Stimulated activated naive B cell treated with anti-CD40 and anti-IgM and Interleukin-4, amounts not matched to agents 10 μg/mL and 1 μg/mL and 100 μg/mL, for 72 hours (primary cell): ENCODE measurements at regions not wholly inside any gene's neighbourhood (a gene's known extent, or its start where the extent isn't known, plus 50 kb on each side); places are given as distances from the start of the nearest gene placed in this dataset.
A peak's percentile ranks its signal among the peaks of the same experiment; 100 is the strongest.
"Not testable (repeated sequence)": the region's sequence is repeated elsewhere in the genome, so short reads cannot be mapped to it uniquely, and the experiment has no call there.

ENCODE experiments used
- ATAC-seq, 2 donors: fragments of 150-1000 bp; cut with Tn5 transposase; replicated peaks; 2 replicates each; pipeline ENCODE4 v1.10.0; 2021; ENCODE audit warnings: moderate library complexity in 1 of 2
- DNase-seq: peaks from one replicate; pipeline ENCODE4 v3.0.0; 2021
- H3K27ac Mint-ChIP-seq: one replicate; pipeline ENCODE4 v1.8.0; 2022; ENCODE audit warnings: mild to moderate bottlenecking, mixed read lengths
- H3K27me3 Mint-ChIP-seq, 2 donors: one replicate each; pipeline ENCODE4 v1.8.0; 2022; ENCODE audit warnings: mixed read lengths in 2 of 2
- H3K36me3 Mint-ChIP-seq, 2 donors: one replicate each; pipeline ENCODE4 v1.8.0; 2022; ENCODE audit warnings: mixed read lengths in 2 of 2, mild to moderate bottlenecking in 1 of 2
- H3K4me1 Mint-ChIP-seq, 2 donors: one replicate each; pipeline ENCODE4 v1.8.0; 2022; ENCODE audit warnings: mixed read lengths in 2 of 2, mild to moderate bottlenecking in 1 of 2
- H3K4me3 Mint-ChIP-seq, 2 donors: one replicate each; pipeline ENCODE4 v1.8.0; 2022; ENCODE audit warnings: mild to moderate bottlenecking in 2 of 2, mixed read lengths in 2 of 2, moderate library complexity in 1 of 2
- H3K9me3 Mint-ChIP-seq, 2 donors: one replicate each; pipeline ENCODE4 v1.8.0; 2022; ENCODE audit warnings: mixed read lengths in 2 of 2, mild to moderate bottlenecking in 1 of 2

- Mint-ChIP-seq H3K4me1 (no peaks in the 10 kb centered on the region), H3K4me3 (no peak overlapping the region), H3K27me3 (peaks cover 5 to 9% of the 10 kb centered on the region in 2 donors), H3K9me3 (peaks cover 12 to 17% of the 10 kb centered on the region in 2 donors), H3K36me3 (peaks cover 5 to 13% of the 10 kb centered on the region in 2 donors), H3K27ac (no peak overlapping the region)
- ATAC-seq (no peak), DNase-seq (no peak)
These were observed 79.2 kb upstream of the STK39 start for GRCh38 chr2:168326572-168326971.

DNA sequence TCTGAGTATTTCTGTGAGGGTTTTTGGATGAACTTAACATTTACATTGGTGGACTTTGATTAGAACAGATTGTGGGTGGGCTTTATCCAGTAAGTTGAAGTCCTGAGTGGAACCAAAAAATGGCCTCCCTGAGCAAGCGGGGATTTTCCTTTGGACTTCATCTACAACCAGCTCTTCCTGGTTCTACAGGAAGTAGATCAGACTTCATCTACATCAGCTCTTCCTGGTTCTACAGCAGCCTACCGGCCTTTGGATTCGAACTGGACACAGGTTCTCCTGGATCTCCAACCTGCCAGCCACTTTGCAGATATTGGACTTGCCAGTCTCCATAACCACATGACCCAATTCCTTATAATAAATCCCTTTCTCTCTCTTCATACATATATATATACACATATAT, 79.9 kb upstream of the STK39 start:
- ATAC-seq (no peak), DNase-seq (no peak)
- H3K4me3 Mint-ChIP-seq: no peak overlapping the region
- H3K36me3 Mint-ChIP-seq: peaks cover 5 to 13% of the 10 kb centered on the region in 2 donors
- H3K27ac Mint-ChIP-seq: no peak overlapping the region
- H3K9me3 Mint-ChIP-seq: peaks cover 12 to 20% of the 10 kb centered on the region in 2 donors
- H3K4me1 Mint-ChIP-seq: no peaks in the 10 kb centered on the region
- peaks cover 5 to 9% of the 10 kb centered on the region in 2 donors for H3K27me3 Mint-ChIP-seq

DNA sequence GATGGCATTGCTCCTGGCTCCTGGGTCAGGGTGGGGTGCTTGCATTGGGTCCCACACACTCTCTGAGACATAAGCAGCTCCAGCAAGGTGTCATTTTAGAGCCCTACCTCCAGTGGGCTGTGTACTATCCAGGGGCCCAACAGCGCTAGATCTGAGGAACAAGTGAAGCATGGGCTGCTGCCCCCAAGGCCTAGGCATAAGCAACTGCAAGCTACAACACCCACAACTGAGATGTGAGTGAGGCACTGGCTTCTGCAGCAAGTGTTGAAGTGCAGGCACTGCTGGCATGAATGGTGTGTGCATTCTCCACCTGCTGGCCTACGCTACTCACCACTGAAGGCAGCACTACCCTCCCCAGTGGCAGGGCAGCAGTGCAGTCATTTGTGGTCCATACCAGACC, 81.0 kb upstream of the STK39 start:
- Mint-ChIP-seq H3K27ac (no peak overlapping the region), H3K36me3 (peaks cover 5 to 13% of the 10 kb centered on the region in 2 donors), H3K4me3 (no peak overlapping the region), H3K9me3 (peaks cover 12 to 20% of the 10 kb centered on the region in 2 donors), H3K27me3 (peaks cover 5 to 7% of the 10 kb centered on the region in 2 donors), H3K4me1 (no peaks in the 10 kb centered on the region)
- DNase-seq: no peak
- no peak for ATAC-seq

- H3K4me1 Mint-ChIP-seq: no peaks in the 10 kb centered on the region
- peaks cover 12 to 20% of the 10 kb centered on the region in 2 donors for H3K9me3 Mint-ChIP-seq
- no peak overlapping the region for H3K4me3 Mint-ChIP-seq
- DNase-seq: no peak
- no peak overlapping the region for H3K27ac Mint-ChIP-seq
- peaks cover 5 to 13% of the 10 kb centered on the region in 2 donors for H3K36me3 Mint-ChIP-seq
- H3K27me3 Mint-ChIP-seq: no peaks in the 10 kb centered on the region
- no peak for ATAC-seq
These were observed 83.4 kb upstream of the STK39 start for GRCh38 chr2:168330624-168331423.

DNA sequence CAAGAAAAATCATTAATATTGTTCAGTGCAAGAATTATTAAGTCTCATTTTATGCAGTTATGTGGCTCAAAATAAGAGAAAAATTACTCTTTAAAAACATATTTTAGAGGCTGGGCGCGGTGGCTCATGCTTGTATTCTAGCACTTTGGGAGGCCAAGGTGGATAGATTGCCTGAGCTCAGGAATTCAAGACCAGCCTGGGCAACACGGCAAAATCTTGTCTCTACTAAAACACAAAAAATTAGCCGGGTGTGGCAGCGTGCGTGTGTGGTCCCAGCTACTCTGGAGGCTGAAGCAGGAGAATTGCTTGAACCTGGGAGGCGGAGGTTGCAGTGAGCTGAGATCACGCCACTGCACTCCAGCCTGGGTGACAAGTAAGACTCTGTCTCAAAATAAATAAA, 87.9 kb upstream of the STK39 start:
- H3K27me3 Mint-ChIP-seq, DNase-seq, H3K4me3 Mint-ChIP-seq, H3K27ac Mint-ChIP-seq, H3K36me3 Mint-ChIP-seq, ATAC-seq: not testable (repeated sequence)
- Mint-ChIP-seq H3K4me1 (peaks cover 3 to 11% of the 10 kb centered on the region in 2 donors), H3K9me3 (peaks cover 8 to 10% of the 10 kb centered on the region in 2 donors)

DNA sequence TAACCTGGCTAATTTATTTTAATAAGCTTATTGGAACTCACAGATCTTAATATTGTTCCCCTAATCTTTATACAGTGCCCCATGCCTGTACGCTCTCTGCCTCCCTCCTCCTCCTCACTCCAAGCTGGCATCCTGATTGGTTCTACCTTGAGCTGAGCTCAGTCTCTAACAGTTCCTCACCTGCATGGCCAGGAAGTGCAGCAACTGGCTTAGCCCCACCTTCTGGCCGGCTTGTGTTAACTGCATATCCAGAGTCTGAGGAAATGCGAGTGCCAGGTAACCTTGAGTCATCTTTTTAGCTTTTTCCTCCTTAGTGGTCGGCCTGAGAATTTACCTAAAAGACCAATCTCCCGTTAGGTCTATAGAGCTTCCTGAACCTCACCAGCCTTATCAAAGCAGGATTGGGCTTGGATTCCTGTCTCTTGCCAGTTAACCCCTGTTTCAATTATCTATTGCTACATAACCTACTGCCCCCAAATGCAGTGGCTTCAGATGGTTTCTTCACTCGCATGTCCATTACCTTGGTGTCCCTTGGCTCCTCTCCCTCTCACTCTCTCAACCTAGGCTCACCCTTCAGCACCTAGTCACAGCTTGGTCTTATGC, 89.5 kb upstream of the STK39 start:
- DNase-seq: peak; percentile 4
- peak; percentile 80 to 83 for ATAC-seq
- peaks cover 3 to 11% of the 10 kb centered on the region in 2 donors for H3K4me1 Mint-ChIP-seq
- H3K27me3 Mint-ChIP-seq: no peaks in the 10 kb centered on the region
- H3K9me3 Mint-ChIP-seq: peaks cover 0 to 1% of the 10 kb centered on the region in 2 donors
- no peak overlapping the region for H3K27ac Mint-ChIP-seq
- H3K4me3 Mint-ChIP-seq: no peak overlapping the region
- H3K36me3 Mint-ChIP-seq: no peaks in the 10 kb centered on the region

- Mint-ChIP-seq H3K9me3 (no peaks in the 10 kb centered on the region), H3K36me3 (no peaks in the 10 kb centered on the region), H3K27ac (no peak overlapping the region), H3K4me1 (peaks cover 3 to 11% of the 10 kb centered on the region in 2 donors), H3K4me3 (no peak overlapping the region), H3K27me3 (no peaks in the 10 kb centered on the region)
- DNase-seq (no peak), ATAC-seq (no peak)
These were observed 90.9 kb upstream of the STK39 start for GRCh38 chr2:168338292-168338691.

- Mint-ChIP-seq H3K4me3 (no peak overlapping the region), H3K9me3 (no peaks in the 10 kb centered on the region), H3K27me3 (no peaks in the 10 kb centered on the region), H3K27ac (no peak overlapping the region), H3K36me3 (no peaks in the 10 kb centered on the region), H3K4me1 (peaks cover 3 to 11% of the 10 kb centered on the region in 2 donors)
- no peak for ATAC-seq
- no peak for DNase-seq
These were observed 91.5 kb upstream of the STK39 start for GRCh38 chr2:168338803-168339437.

- Mint-ChIP-seq H3K27ac (no peak overlapping the region), H3K4me1 (peaks cover 11 to 23% of the 10 kb centered on the region in 2 donors), H3K4me3 (no peak overlapping the region), H3K27me3 (no peaks in the 10 kb centered on the region), H3K9me3 (peaks cover 4% of the 10 kb centered on the region in 2 donors), H3K36me3 (peaks cover 0 to 4% of the 10 kb centered on the region in 2 donors)
- DNase-seq: no peak
- ATAC-seq: no peak
These were observed 93.5 kb upstream of the STK39 start for GRCh38 chr2:168340931-168341330.

DNA sequence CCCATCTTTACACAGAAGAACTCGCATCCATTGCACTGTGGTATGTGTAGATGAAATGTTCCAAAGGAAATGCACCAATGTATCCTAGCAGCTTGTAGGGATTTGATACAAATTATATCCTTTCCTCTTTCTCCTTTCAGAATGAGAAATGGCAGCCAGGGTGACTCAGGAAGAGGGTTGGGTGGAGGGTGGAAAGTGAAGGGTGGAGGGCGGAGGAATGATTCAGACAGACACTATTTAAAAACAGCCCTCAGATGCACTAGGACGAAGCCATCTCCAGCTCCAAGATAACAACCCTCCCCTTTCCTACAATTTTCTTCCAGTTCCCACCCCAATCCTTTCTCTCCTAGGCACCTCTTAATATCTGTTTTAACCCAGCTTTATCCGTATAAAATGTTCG, 96.2 kb upstream of the STK39 start:
- DNase-seq: no peak
- no peak for ATAC-seq
- H3K4me3 Mint-ChIP-seq: no peak overlapping the region

DNA sequence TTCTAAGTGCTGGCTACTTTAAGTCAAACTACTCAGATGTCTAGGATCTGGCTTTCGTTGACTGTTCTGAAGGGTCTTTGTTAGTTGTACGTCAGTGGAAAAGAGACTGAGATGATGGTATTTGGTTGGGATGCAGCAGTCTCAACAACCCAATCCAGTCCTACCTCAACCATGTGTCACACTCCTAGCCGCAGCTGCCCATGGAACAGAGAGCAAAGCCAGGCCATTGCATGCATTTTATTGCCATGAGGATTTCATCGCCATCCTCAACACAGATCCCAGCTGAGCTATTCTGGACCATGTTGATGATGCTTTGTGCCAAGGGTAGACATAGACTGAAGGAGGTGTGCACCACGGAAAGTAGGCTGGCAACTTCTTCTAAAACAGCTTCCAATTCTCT, 97.3 kb upstream of the STK39 start:
- H3K4me1 Mint-ChIP-seq: peaks cover 13 to 25% of the 10 kb centered on the region in 2 donors
- H3K36me3 Mint-ChIP-seq: peaks cover 0 to 4% of the 10 kb centered on the region in 2 donors
- H3K27me3 Mint-ChIP-seq: no peaks in the 10 kb centered on the region
- no peak overlapping the region for H3K4me3 Mint-ChIP-seq
- ATAC-seq (no peak), DNase-seq (no peak)
- peak overlapping the region; percentile 66 for H3K27ac Mint-ChIP-seq
- H3K9me3 Mint-ChIP-seq: peaks cover 4% of the 10 kb centered on the region in 2 donors

More for the DNA sequence above, 96.2 kb upstream of the STK39 start:
- peaks cover 4% of the 10 kb centered on the region in 2 donors for H3K9me3 Mint-ChIP-seq
- no peak overlapping the region for H3K27ac Mint-ChIP-seq
- H3K27me3 Mint-ChIP-seq: no peaks in the 10 kb centered on the region
- H3K4me1 Mint-ChIP-seq: peaks cover 13 to 25% of the 10 kb centered on the region in 2 donors
- peaks cover 0 to 4% of the 10 kb centered on the region in 2 donors for H3K36me3 Mint-ChIP-seq

GRCh38 chr2:168345601-168346000, 98.2 kb upstream of the STK39 start:
- Mint-ChIP-seq H3K9me3 (peaks cover 4% of the 10 kb centered on the region in 2 donors), H3K36me3 (peaks cover 0 to 4% of the 10 kb centered on the region in 2 donors), H3K27ac (peak overlapping the region; percentile 4), H3K4me3 (no peak overlapping the region), H3K27me3 (no peaks in the 10 kb centered on the region), H3K4me1 (peaks cover 13 to 25% of the 10 kb centered on the region in 2 donors)
- DNase-seq: peak; percentile 24
- ATAC-seq: peak; percentile 68 to 76

DNA sequence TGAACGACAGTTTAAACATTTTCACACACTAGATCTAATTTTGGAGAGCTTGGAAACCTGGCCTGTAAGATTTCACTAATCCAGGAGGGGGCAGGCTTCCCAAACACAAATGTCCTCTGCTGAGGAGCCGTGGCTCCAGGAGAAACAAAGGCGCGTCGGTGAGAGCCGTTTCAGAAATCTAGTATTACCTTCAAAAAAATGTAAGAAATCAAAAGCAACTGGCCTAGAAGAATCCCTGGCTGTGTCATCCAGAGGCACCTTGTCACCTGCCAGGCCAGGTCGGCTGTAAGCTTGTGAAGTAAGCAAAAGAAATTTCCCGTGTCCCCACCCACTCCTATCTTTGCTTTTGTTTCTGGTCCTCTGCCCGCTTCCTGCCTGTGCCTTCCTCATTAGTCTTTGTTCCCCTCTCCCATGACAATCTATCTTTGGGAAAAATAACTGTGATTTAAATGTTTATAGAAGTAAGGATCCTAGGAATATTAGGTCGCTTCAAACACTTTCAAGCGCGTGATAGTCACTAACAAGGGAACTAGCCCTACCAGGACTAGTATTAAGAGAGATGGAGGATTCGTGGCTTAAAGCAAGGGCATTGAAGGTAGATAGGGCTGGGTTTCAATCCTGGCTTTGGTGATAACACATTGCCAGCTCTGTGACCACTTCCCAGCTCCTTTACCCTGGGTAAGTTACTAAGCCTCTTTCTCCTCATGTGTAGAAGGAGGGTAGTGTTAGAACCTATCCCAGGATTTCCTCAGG, 99.5 kb upstream of the STK39 start:
- ATAC-seq: peak; percentile 78 to 81

DNA sequence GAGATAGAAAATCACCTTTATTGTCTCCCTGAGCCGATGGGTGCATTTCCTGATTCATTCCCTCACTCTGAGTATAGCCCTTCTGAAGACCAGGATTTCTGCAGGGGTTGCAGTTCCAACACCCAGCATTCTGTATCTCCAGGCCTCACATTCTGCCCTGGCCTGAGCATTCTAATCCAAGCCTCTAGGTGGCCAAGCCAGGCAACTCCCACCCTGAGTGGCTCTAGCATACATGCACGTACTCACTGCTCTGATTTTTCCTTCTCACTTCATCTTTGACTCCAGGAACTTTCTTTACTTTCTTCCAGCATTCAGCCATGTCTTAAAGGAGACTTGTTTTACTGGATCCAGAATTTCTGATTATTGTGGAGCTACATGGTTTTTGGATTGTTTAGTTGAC, 100.7 kb upstream of the STK39 start:
- H3K27ac Mint-ChIP-seq: no peak overlapping the region
- H3K4me3 Mint-ChIP-seq: no peak overlapping the region
- peak; percentile 74 to 76 for ATAC-seq
- peaks cover 0 to 4% of the 10 kb centered on the region in 2 donors for H3K36me3 Mint-ChIP-seq
- no peaks in the 10 kb centered on the region for H3K27me3 Mint-ChIP-seq
- peaks cover 5 to 6% of the 10 kb centered on the region in 2 donors for H3K9me3 Mint-ChIP-seq
- no peak for DNase-seq
- H3K4me1 Mint-ChIP-seq: peaks cover 13 to 25% of the 10 kb centered on the region in 2 donors

More for the DNA sequence above, 99.5 kb upstream of the STK39 start:
- peak; percentile 37 for DNase-seq
- peaks cover 4% of the 10 kb centered on the region in 2 donors for H3K9me3 Mint-ChIP-seq
- peaks cover 0 to 4% of the 10 kb centered on the region in 2 donors for H3K36me3 Mint-ChIP-seq
- H3K27ac Mint-ChIP-seq: peak overlapping the region; percentile 82
- H3K4me1 Mint-ChIP-seq: peaks cover 13 to 25% of the 10 kb centered on the region in 2 donors
- H3K27me3 Mint-ChIP-seq: no peaks in the 10 kb centered on the region
- H3K4me3 Mint-ChIP-seq: peak overlapping the region; percentile 85 to 89
